GM18498 (cell line): ENCODE measurements at regions not wholly inside any gene's neighbourhood (a gene's known extent, or its start where the extent isn't known, plus 50 kb on each side); places are given as distances from the start of the nearest gene placed in this dataset.

ENCODE experiments used
- ATAC-seq: cut with Tn5 transposase; IDR thresholded peaks from one replicate; pipeline ENCODE4 v1.9.1; 2021; ENCODE audit warnings: mild to moderate bottlenecking, moderate library complexity; ENCODE audit not compliant: unreplicated experiment

- ATAC-seq = no peak
Measured at GRCh38 chr9:82532504-82533180, 530.3 kb downstream of the RASEF start.

- no peak for ATAC-seq
Measured at GRCh38 chr9:82535432-82535998, 527.4 kb downstream of the RASEF start.

GRCh38 chr9:82538634-82539033 lies 524.3 kb downstream of the RASEF start:
- no peak for ATAC-seq

DNA sequence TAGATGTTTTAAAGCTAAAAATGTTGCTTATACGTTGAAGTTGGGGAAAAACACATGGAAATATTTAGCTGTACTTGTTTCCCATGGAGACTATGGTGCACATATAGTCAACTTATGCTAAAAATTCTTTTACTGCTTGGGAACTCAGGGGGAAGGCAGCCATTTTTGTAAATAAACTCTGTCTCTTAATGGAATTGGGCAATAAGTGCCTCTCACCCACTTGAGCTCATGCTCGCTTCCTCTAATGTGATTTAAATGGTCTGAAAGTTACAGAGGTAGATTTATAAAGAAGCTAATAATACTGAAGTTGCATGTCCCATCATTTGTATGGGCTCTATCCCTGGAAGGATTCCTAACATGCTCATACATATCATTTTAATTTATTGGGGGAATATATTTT lies 523.8 kb downstream of the RASEF start:
- ATAC-seq = no peak

GRCh38 chr9:82539856-82540579 lies 522.9 kb downstream of the RASEF start:
- no peak for ATAC-seq

- no peak for ATAC-seq
Measured at GRCh38 chr9:82543726-82544125, 519.2 kb downstream of the RASEF start.

DNA sequence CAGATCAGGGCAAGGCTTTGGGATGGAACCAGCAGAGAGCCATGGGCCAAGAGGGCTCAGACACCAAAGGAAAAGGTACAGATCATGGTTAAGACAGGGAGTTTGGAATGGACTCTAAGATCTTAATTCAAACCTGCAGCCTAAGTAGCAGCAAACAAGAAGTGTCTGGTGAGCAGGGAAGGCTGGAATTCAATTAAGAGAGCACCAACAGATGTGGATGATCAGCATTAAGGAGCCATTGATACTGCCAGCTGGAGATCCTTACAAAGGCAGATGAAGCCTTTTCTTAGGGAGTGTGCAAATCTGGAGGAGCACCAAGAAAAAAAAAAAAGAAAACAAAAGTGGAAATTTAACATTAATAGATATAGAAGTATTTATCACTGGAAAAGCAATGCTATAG lies 516.8 kb downstream of the RASEF start:
- ATAC-seq = no peak

GRCh38 chr9:82547995-82548394 lies 514.9 kb downstream of the RASEF start:
- no peak for ATAC-seq

GRCh38 chr9:82549174-82549821 lies 513.6 kb downstream of the RASEF start:
- no peak for ATAC-seq

- ATAC-seq = no peak
Measured at GRCh38 chr9:82552784-82553183, 510.2 kb downstream of the RASEF start.

GRCh38 chr9:82553654-82554366 lies 509.1 kb downstream of the RASEF start:
- no peak for ATAC-seq

- ATAC-seq = no peak
Measured at GRCh38 chr9:82554381-82554780, 508.6 kb downstream of the RASEF start.

GRCh38 chr9:82555031-82555430 lies 507.9 kb downstream of the RASEF start:
- ATAC-seq = no peak

DNA sequence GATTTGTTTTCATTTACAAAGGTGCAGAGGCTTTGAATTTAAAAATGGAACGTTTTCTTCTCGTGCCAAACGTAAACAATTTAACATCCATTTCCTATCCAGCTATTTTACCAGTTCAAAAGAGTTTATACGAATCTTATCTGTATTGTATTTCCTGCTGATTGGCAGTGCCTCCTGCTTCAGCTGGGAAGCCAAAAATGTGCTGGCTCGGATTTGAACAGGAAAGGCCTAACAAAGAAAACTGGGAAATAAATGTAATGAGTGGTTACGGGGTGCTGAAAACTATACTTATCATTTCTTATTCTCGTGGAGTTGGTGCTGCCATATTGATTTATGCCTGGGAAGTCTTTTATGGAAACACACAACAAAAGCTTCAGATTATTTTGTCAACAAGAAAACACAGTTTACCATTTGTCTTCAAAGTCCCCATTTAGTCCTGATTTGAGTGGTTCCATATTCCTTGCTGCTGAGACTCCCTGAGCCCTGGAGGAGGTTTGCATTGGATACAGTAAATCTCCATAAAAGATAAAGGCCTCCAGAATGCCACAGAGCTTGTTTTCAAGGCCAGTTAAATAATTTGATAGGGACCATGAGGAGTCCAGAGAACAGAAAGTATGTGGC lies 507.4 kb downstream of the RASEF start:
- no peak for ATAC-seq

DNA sequence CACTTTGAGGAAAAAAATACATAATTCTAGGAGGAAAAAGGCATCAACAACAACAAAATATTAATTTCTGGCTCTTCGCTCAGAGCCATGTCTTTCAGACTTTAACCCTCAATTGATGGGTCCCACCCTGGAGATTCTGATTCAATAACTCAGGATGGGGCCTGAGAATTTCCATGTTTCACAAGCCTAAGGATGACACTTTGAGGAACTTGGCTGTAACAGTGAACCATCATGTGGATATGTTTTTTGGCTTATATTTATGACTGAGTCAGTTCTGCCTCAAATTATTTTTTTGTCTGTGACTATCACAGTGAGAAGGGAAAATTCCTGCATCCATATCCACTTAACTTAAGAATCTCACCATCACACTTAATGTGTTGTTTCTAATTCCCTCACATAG lies 504.6 kb downstream of the RASEF start:
- ATAC-seq = no peak

- no peak for ATAC-seq
Measured at GRCh38 chr9:82558855-82559630, 503.9 kb downstream of the RASEF start.

GRCh38 chr9:82560036-82560435 lies 502.9 kb downstream of the RASEF start:
- no peak for ATAC-seq

- no peak for ATAC-seq
Measured at GRCh38 chr9:82560457-82560904, 502.5 kb downstream of the RASEF start.

GRCh38 chr9:82563094-82563493 lies 499.8 kb downstream of the RASEF start:
- no peak for ATAC-seq

- no peak for ATAC-seq
Measured at GRCh38 chr9:82563841-82564240, 499.1 kb downstream of the RASEF start.
